Body of pancreas (tissue), 4 donors: ENCODE measurements at regions not wholly inside any gene's neighbourhood (a gene's known extent, or its start where the extent isn't known, plus 50 kb on each side); places are given as distances from the start of the nearest gene placed in this dataset.

Source experiments
- CTCF ChIP-seq, 7 experiments: fragments of 450-650 bp in 4 of 7; fragments of 200-600 bp in 3 of 7; sonication (generic) in 3 of 7; IDR thresholded peaks; one replicate each; pipeline ENCODE4 v1.5.1; 2016 to 2019; ENCODE audit warnings: antibody characterized with exemption in 7 of 7
- POLR2A ChIP-seq, 3 donors: fragments of 450-650 bp; IDR thresholded peaks; one replicate each; pipeline ENCODE4 v1.6.1; 2016; ENCODE audit warnings: antibody characterized with exemption in 3 of 3, mild to moderate bottlenecking in 2 of 3

- TF ChIP-seq CTCF (IDR thresholded peaks at IDR 0.05) (no peak), POLR2A (IDR thresholded peaks at IDR 0.05) (no peak)
These were observed 570.9 kb downstream of the VRK1 start for GRCh38 chr14:97368049-97368448.
